ENCODE measurements at regions not wholly inside any gene's neighbourhood (a gene's known extent, or its start where the extent isn't known, plus 50 kb on each side); places are given as distances from the start of the nearest gene placed in this dataset.

GRCh38 chr11:22006901-22007300, 186.0 kb upstream of the ANO5 start:
- Mint-ChIP-seq H3K36me3 (ENCODE audit: low read depth) (no peaks in the 10 kb centered on the region), H3K27ac (no peak overlapping the region), H3K4me3 (no peak overlapping the region), H3K4me1 (ENCODE audit: low read depth) (no peaks in the 10 kb centered on the region), H3K9me3 (peaks cover 7% of the 10 kb centered on the region), H3K27me3 (no peaks in the 10 kb centered on the region)
- intact Hi-C loops (cut with DNase I, micrococcal nuclease), result no loop called here
- H3K4me1 ChIP-seq (ENCODE audit: insufficient read depth, low read length), result no peaks in the 10 kb centered on the region
- no peak for DNase-seq
- TF ChIP-seq CTCF (IDR thresholded peaks at IDR 0.05), result no peak
- H3K4me3 ChIP-seq (ENCODE audit: low read length), result no peak overlapping the region
- no peaks in the 10 kb centered on the region for H3K9me3 ChIP-seq (ENCODE audit: control insufficient read depth in 1 of 2, insufficient read depth in 1 of 2, low read length in 2 of 2)
- H3K27ac ChIP-seq (ENCODE audit: low read depth in 1 of 2, low read length in 2 of 2), result no peak overlapping the region
- ChIA-PET POLR2A (no interaction called here), CTCF (no interaction called here)
- no peaks in the 10 kb centered on the region for H3K27me3 ChIP-seq (ENCODE audit: control insufficient read depth in 1 of 2, insufficient read depth in 2 of 2, low read length in 2 of 2)
- H3K36me3 ChIP-seq (ENCODE audit: insufficient read depth, low read length), result no peaks in the 10 kb centered on the region
- no peak for ATAC-seq (ENCODE audit: poor library complexity)

- ATAC-seq (ENCODE audit: poor library complexity) (no peak), DNase-seq (no peak)
- Mint-ChIP-seq H3K27ac (no peak overlapping the region), H3K27me3 (no peaks in the 10 kb centered on the region), H3K4me3 (no peak overlapping the region), H3K9me3 (peaks cover 7% of the 10 kb centered on the region), H3K4me1 (ENCODE audit: low read depth) (no peaks in the 10 kb centered on the region), H3K36me3 (ENCODE audit: low read depth) (no peaks in the 10 kb centered on the region)
- H3K36me3 ChIP-seq (ENCODE audit: insufficient read depth, low read length), result no peaks in the 10 kb centered on the region
- no peak overlapping the region for H3K4me3 ChIP-seq (ENCODE audit: low read length)
- ChIA-PET CTCF (no interaction called here), POLR2A (no interaction called here)
- H3K4me1 ChIP-seq (ENCODE audit: insufficient read depth, low read length), result no peaks in the 10 kb centered on the region
- intact Hi-C loops (cut with DNase I, micrococcal nuclease), result no loop called here
- no peak for TF ChIP-seq CTCF (IDR thresholded peaks at IDR 0.05)
- no peak overlapping the region for H3K27ac ChIP-seq (ENCODE audit: low read depth in 1 of 2, low read length in 2 of 2)
- no peaks in the 10 kb centered on the region for H3K9me3 ChIP-seq (ENCODE audit: control insufficient read depth in 1 of 2, insufficient read depth in 1 of 2, low read length in 2 of 2)
- no peaks in the 10 kb centered on the region for H3K27me3 ChIP-seq (ENCODE audit: control insufficient read depth in 1 of 2, insufficient read depth in 2 of 2, low read length in 2 of 2)
These were observed 161.1 kb upstream of the ANO5 start for GRCh38 chr11:22031791-22032190.

GRCh38 chr11:22037505-22037904, 155.4 kb upstream of the ANO5 start:
- intact Hi-C loops (cut with DNase I, micrococcal nuclease), result no loop called here
- H3K27me3 Mint-ChIP-seq, result no peaks in the 10 kb centered on the region

More at GRCh38 chr11:22037505-22037904, 155.4 kb upstream of the ANO5 start:
- no peak for ATAC-seq (ENCODE audit: poor library complexity)
- no peak for TF ChIP-seq CTCF (IDR thresholded peaks at IDR 0.05)
- Histone ChIP-seq H3K36me3 (ENCODE audit: insufficient read depth, low read length) (no peaks in the 10 kb centered on the region), H3K4me3 (ENCODE audit: low read length) (no peak overlapping the region), H3K27me3 (ENCODE audit: control insufficient read depth in 1 of 2, insufficient read depth in 2 of 2, low read length in 2 of 2) (no peaks in the 10 kb centered on the region), H3K27ac (ENCODE audit: low read depth in 1 of 2, low read length in 2 of 2) (no peak overlapping the region), H3K9me3 (ENCODE audit: control insufficient read depth in 1 of 2, insufficient read depth in 1 of 2, low read length in 2 of 2) (peaks cover 0 to 3% of the 10 kb centered on the region in 2 experiments), H3K4me1 (ENCODE audit: insufficient read depth, low read length) (no peaks in the 10 kb centered on the region)
- no peak overlapping the region for H3K4me3 Mint-ChIP-seq
- no peak overlapping the region for H3K27ac Mint-ChIP-seq
- ChIA-PET CTCF (no interaction called here), POLR2A (no interaction called here)
- peaks cover 2% of the 10 kb centered on the region for H3K9me3 Mint-ChIP-seq
- no peak for DNase-seq
- no peaks in the 10 kb centered on the region for H3K4me1 Mint-ChIP-seq (ENCODE audit: low read depth)
- no peaks in the 10 kb centered on the region for H3K36me3 Mint-ChIP-seq (ENCODE audit: low read depth)

All from CD4-positive, alpha-beta T cell (primary cell).